Aorta (tissue), 5 donors: ENCODE measurements at regions not wholly inside any gene's neighbourhood (a gene's known extent, or its start where the extent isn't known, plus 50 kb on each side); places are given as distances from the start of the nearest gene placed in this dataset.

ENCODE experiments used
- ATAC-seq: fragments of 200-7000 bp; cut with Tn5 transposase; one replicate; pipeline ENCODE4 v1.9.1; 2022; ENCODE audit warnings: moderate library complexity; ENCODE audit not compliant: low FRiP score
- DNase-seq, 2 donors: peaks; one replicate each; pipeline ENCODE4 v3.0.0-alpha.2; 2020
- H3K27ac ChIP-seq, 2 donors: one replicate each; pipeline ENCODE4 v1.5.1; 2013; ENCODE audit warnings: low read length in 2 of 2, mild to moderate bottlenecking in 2 of 2, moderate library complexity in 2 of 2, control low read depth in 1 of 2, inconsistent platforms in 1 of 2, low read depth in 1 of 2
- H3K27me3 ChIP-seq, 2 donors: one replicate each; pipeline ENCODE4 v1.6.1; 2013; ENCODE audit warnings: control low read depth in 1 of 2, low read length in 1 of 2, mild to moderate bottlenecking in 1 of 2, moderate library complexity in 1 of 2; ENCODE audit not compliant: insufficient read depth in 2 of 2, control insufficient read depth in 1 of 2
- H3K36me3 ChIP-seq, 2 donors: one replicate each; pipeline ENCODE4 v1.6.1; 2013; ENCODE audit warnings: control low read depth in 1 of 2, low read length in 1 of 2, mild to moderate bottlenecking in 1 of 2; ENCODE audit not compliant: insufficient read depth in 2 of 2, control insufficient read depth in 1 of 2
- H3K4me1 ChIP-seq, 2 donors: one replicate each; pipeline ENCODE4 v1.6.1; 2013; ENCODE audit warnings: low read length in 2 of 2, control low read depth in 1 of 2, mild to moderate bottlenecking in 1 of 2, moderate library complexity in 1 of 2; ENCODE audit not compliant: insufficient read depth in 2 of 2, control insufficient read depth in 1 of 2
- H3K4me3 ChIP-seq, 2 donors: one replicate each; pipeline ENCODE4 v1.5.1; 2013; ENCODE audit warnings: low read length in 2 of 2, control low read depth in 1 of 2, mild to moderate bottlenecking in 1 of 2
- H3K9me3 ChIP-seq: one replicate; pipeline ENCODE4 v1.6.1; 2013; ENCODE audit warnings: mild to moderate bottlenecking, low read length; ENCODE audit not compliant: control insufficient read depth
- WGBS, 2 donors: extraction: QIAGEN DNeasy Blood & Tissue Kit; methylation state at CpG; one replicate each; pipeline ENCODE4 v1.1.7; 2013; 5-methylcytosine and 5-hydroxymethylcytosine counted together
- intact Hi-C, 2 donors: fragments of 100-400 bp; cut with DNase I; formaldehyde crosslinking; loops; one replicate each; pipeline versions ENCODE4 v1.14.2 to v1.15.0; 2022
- donor health status: healthy with polysubstance abuse.
- donor health status: Bipolar disorder and iron deficiency.
- donor health status: DM: no; HTN: no; CAD: no.
- donor health status: DM: no; HTN: no; CAD: no.
- donor health status: DM: yes; HTN: yes; CAD: no.

DNA sequence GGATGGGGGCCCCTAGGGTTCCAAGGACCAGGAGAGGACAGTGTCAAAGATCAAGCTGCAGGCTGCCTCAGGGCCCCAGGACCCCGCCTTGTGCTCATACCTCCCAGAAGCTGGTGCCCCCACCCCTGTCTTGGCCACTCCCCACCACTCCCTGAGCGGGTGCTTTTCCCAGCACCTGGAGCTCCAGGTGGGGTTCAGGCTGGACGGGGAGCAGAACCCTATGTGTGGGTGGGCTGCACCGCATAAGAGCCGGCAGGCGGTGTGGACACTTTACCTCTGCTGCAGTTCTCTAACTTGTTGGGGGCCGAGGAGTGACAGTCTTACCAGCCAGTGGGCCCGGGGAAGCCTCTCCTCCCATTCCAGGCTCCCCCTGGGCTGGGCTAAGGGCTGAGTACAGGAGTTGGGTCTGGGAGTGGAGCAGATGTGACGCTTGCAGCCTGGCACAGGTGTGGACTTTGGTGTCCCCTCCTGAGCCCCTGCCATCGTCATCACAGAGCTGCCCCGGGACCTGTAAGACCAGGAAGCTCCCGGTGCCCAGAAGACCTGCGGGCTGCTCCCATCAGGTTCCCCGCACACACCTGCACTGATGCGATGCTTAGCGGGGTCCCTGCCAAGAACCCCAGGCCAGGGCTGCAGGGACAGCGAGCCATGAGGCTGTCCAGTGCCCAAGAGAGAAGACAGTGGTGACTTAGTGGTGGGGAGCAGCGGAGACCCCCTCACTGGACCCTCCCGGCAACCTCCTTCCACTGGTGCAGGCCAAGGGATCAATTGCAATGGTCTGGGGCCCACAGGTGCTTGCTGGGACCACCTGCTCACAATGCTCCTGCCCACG is 674.5 kb downstream of the BRD1 start:
- 88 to 95% methylated on average over 19 to 20 of the region's 20 CpGs for WGBS, 2 donors
- H3K4me1 ChIP-seq = no peaks in the 10 kb centered on the region
- no peak overlapping the region for H3K27ac ChIP-seq
- ATAC-seq (no peak), DNase-seq (no peak)
- no peak overlapping the region for H3K4me3 ChIP-seq
- no peaks in the 10 kb centered on the region for H3K27me3 ChIP-seq
- H3K9me3 ChIP-seq = no peaks in the 10 kb centered on the region
- intact Hi-C loops = no loop called here
- H3K36me3 ChIP-seq = no peaks in the 10 kb centered on the region

DNA sequence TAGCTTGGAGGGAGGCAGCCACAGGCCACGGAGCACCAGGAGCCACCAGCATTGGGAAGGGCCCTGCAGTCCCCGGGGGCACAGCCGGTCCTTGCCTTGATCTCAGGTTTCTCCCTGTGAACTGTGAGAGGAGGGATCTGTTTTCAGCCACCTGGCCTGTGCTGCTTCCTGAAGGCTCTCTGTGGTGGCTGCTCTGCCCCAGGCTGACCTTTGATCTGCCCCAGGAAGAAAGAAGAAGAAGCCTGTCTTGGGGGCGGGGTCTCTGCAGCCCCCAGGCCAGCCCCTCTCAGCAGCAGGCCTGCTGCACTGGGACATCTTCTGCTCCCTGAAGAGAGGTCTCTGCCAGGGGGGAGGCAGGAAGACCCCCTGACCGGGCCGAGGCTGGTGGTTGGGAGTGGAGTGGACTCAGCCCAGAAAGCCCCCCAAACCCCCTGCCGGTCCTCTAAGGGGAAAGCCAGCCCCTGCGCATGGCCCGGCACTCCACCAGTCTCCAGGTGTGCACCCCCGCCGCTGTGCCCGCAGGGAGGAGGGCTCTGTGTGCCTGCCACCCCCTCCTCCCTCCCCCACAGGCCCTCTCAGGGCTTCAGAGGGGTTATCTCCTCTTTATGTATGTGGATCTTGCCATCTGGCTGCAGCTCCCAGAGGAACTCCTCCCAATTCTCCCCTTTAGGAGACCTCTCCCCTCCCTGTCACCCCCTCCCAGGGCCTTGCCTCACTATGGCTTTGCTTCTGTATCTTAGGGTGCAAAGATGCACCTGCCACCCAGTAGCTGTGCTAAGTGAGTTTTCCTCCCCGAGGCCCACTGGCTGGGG is 675.3 kb downstream of the BRD1 start:
- DNase-seq = no peak
- Histone ChIP-seq H3K9me3 (no peaks in the 10 kb centered on the region), H3K4me3 (no peak overlapping the region), H3K36me3 (no peaks in the 10 kb centered on the region), H3K27me3 (no peaks in the 10 kb centered on the region), H3K4me1 (no peaks in the 10 kb centered on the region), H3K27ac (no peak overlapping the region)
- WGBS, 2 donors = 61 to 65% methylated on average over 13 of the region's 13 CpGs
- ATAC-seq = no peak
- intact Hi-C loops = no loop called here

DNA sequence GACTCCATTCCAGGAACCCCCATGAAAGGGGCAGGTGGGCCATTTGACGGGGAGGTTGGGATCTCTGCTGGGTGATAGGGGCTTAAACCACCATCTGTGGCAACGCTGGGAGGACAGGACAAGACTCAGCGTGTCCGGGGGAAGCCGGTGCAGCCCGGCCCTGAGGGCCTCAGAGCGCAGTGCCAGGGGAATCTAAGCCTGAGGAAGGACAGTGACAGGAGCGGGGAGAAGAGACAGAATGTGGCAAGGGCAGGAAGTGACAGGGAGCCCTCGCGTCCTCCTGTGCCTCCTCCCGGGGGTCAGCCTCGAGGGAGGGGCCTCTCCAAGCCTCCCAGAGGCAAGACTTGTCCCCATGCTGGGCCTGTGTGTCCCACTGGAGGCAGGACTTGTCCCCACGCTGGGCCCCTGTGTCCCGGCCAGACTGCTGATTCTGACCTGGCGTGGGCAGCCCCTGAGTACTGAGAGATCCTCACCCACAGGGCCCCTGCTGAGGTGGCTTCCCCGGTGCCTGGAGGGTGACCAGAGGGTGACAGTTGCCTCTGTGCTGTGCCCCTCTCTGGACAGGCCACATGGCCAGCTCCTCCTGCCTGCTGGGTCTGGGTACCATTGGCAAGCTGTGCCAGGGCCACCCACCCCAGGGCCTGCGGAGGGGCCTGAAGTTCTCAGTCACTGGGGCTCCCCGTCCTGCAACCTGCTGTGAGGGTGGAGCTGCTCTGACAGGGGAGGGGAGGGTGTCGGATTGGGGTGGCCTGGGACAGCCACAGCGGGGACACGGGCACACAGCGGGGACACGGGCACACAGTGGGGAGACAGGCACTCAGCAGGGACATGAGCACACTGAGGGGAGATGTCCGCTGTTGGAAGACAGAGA is 676.2 kb downstream of the BRD1 start:
- DNase-seq (no peak), ATAC-seq (no peak)
- H3K27ac ChIP-seq = no peak overlapping the region
- no peaks in the 10 kb centered on the region for H3K36me3 ChIP-seq
- no peaks in the 10 kb centered on the region for H3K27me3 ChIP-seq
- H3K4me3 ChIP-seq = no peak overlapping the region
- intact Hi-C loops = no loop called here
- no peaks in the 10 kb centered on the region for H3K9me3 ChIP-seq
- 86 to 88% methylated on average over 23 to 24 of the region's 24 CpGs for WGBS, 2 donors
- H3K4me1 ChIP-seq = no peaks in the 10 kb centered on the region

DNA sequence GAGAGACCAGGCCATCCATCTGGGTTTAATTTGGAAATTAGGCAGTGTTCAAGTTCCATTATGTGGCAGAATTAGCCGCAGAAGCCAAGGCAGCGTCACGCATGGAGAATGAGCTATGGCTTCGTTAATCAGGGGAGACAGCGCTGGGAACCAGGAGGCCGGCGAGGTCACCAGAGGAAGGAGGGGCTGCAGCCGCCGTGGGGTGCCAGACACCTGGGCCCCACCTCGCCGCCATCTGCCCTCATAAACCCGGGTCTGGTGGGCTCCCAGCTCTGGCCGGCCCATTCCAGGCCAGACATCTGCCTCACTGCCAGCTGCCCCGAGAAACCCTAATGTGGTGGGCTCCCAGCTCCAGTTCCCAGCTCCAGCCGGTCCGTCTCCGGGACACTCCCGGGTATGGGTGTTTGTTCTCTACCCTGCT is 676.9 kb downstream of the BRD1 start:
- no peaks in the 10 kb centered on the region for H3K4me1 ChIP-seq
- intact Hi-C loops = no loop called here
- no peak for DNase-seq
- no peak overlapping the region for H3K4me3 ChIP-seq
- H3K9me3 ChIP-seq = no peaks in the 10 kb centered on the region
- no peak for ATAC-seq
- no peaks in the 10 kb centered on the region for H3K36me3 ChIP-seq
- H3K27me3 ChIP-seq = no peaks in the 10 kb centered on the region
- H3K27ac ChIP-seq = no peak overlapping the region
- WGBS, 2 donors = 90% methylated on average over 18 of the region's 18 CpGs

DNA sequence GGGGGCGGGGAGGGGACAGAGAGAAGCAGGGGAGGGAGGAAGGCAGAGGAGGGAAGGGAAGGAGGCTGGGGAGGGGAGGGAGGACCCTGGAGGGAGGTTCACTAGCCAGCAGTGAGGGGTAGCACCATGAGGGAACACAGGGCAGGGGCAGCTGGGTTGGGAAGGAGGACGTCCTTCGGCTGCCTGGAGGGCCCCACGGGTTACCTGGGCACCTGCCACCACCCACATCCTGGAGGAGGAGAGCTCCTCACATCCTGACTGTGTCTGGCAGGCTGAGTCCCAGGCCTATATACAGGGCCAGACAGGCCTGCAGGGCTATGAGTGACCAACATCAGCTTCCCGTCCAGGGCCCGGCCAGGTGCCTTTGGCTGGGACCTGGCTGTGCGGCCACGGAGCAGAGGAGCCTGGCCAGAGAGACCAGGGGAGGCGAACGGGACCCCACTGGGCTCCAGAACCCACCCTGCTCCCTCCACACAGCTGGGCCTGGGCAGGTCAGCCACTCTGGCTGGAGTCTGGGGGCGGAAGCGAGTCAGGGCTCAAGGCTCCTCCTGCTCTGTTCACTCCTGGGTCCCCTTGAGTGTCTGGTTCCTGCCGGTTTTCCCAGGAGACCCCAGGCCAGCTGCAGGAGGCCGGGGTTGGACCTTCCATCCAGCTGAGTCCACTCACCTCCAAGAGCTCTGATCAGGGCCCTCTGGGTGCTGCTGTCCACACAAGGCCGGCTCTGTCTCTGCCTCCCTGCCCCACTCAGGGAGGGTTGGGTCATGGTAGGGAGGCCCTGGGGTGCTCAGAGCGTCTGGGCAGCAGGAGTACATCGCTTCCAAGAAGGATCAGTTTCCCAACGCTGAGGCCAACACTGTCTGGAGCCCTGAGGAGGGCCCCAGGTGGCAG is 677.7 kb downstream of the BRD1 start:
- WGBS, 2 donors = 86 to 91% methylated on average over 14 to 18 of the region's 18 CpGs
- H3K36me3 ChIP-seq = no peaks in the 10 kb centered on the region
- H3K4me1 ChIP-seq = no peaks in the 10 kb centered on the region
- DNase-seq (no peak), ATAC-seq (no peak)
- H3K9me3 ChIP-seq = no peaks in the 10 kb centered on the region
- no peaks in the 10 kb centered on the region for H3K27me3 ChIP-seq
- intact Hi-C loops = no loop called here
- no peak overlapping the region for H3K27ac ChIP-seq
- no peak overlapping the region for H3K4me3 ChIP-seq

DNA sequence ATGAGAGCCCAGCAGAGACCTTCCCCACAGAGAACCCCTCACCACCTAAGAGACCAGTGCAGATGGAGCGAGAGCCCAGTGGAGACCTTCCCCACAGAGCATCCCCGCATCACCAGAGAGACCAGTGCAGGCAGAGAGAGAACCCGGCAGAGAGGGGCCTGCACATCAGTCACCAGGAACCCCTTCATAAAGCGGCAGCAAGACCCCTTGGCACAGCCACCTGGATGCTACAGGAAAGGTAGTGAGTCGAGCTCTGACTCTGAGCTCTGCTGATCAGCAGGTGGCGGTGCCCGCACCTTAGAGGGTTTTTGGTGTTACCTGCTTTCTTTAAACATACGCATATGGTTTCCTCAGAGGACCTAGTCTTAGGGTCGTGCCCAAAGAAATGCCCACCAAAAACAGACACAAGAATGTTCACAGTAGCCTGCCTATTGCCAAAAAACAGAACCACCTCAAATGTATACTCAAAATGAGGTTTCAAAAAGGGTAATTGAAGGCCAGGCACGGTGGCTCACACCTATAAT is 678.7 kb downstream of the BRD1 start:
- intact Hi-C loops = no loop called here
- WGBS, 2 donors = 81 to 84% methylated on average over 10 of the region's 10 CpGs
- Histone ChIP-seq H3K4me3 (no peak overlapping the region), H3K27ac (no peak overlapping the region), H3K4me1 (no peaks in the 10 kb centered on the region), H3K36me3 (no peaks in the 10 kb centered on the region), H3K27me3 (no peaks in the 10 kb centered on the region), H3K9me3 (no peaks in the 10 kb centered on the region)
- DNase-seq (no peak), ATAC-seq (no peak)

DNA sequence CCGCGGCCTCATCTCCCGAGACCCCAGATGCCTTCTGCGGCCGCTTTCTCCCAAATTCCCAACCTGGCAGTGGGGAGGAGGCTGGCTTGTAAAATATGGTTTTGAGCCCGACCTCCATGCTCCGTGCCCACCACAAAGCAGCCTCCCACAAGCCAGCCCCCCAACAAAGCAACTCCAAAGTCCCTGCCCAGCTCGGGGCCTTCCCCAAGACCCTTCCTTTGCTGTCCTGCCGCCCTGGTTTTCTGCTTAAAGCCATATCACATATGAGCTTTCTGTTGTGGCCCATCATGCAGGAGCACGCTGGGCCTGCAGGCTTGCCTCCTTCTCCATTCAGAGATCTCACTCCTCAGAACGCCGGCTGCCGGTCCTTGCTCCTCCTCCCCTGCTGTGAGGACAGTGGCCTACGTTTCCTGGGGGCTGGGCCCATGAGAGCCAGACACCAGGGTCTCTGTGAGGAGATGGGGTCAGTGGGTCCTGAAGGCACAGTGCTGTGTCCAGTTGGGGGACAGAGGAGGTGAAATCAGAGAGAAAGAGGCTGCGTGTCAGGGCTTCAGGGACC is 680.0 kb downstream of the BRD1 start:
- no peaks in the 10 kb centered on the region for H3K4me1 ChIP-seq
- no peak overlapping the region for H3K4me3 ChIP-seq
- WGBS, 2 donors = 87 to 90% methylated on average over 15 of the region's 15 CpGs
- no peaks in the 10 kb centered on the region for H3K36me3 ChIP-seq
- H3K9me3 ChIP-seq = no peaks in the 10 kb centered on the region
- ATAC-seq (no peak), DNase-seq (no peak)
- intact Hi-C loops = no loop called here
- H3K27ac ChIP-seq = no peak overlapping the region
- H3K27me3 ChIP-seq = no peaks in the 10 kb centered on the region
